ENCODE measurements at regions not wholly inside any gene's neighbourhood (a gene's known extent, or its start where the extent isn't known, plus 50 kb on each side); places are given as distances from the start of the nearest gene placed in this dataset.
A peak's percentile ranks its signal among the peaks of the same experiment; 100 is the strongest.
"Not testable (repeated sequence)": the region's sequence is repeated elsewhere in the genome, so short reads cannot be mapped to it uniquely, and the experiment has no call there.

GRCh38 chr13:44648392-44649103 is 72.4 kb upstream of the TSC22D1 start:
- H3K4me3 ChIP-seq (ENCODE audit: low read depth in 1 of 2, low read length in 2 of 2), result no peak overlapping the region
- no peak overlapping the region for H3K9ac ChIP-seq (ENCODE audit: low read depth, low read length)
- H3K36me3 ChIP-seq (ENCODE audit: insufficient read depth, low read length), result no peaks in the 10 kb centered on the region
- DNase-seq, result no peak
- H2AFZ ChIP-seq (ENCODE audit: low read depth, low read length), result no peak overlapping the region
- TF ChIP-seq EZH2 (IDR thresholded peaks at IDR 0.05; ENCODE audit: borderline replicate concordance, low read depth, low read length, severe bottlenecking) (no peak), CTCF (IDR thresholded peaks at IDR 0.05; ENCODE audit: borderline replicate concordance, extremely low read depth, low read length, poor library complexity, severe bottlenecking) (peak; percentile 36)
- H3K4me1 ChIP-seq (ENCODE audit: insufficient read depth, low read length), result no peaks in the 10 kb centered on the region
- H3K27ac ChIP-seq (ENCODE audit: low read length), result no peak overlapping the region
- H3K79me2 ChIP-seq (ENCODE audit: insufficient read depth, low read length), result no peaks in the 10 kb centered on the region
- no peak overlapping the region for H3K4me2 ChIP-seq (ENCODE audit: insufficient read depth, low read length)
- no peaks in the 10 kb centered on the region for H4K20me1 ChIP-seq (ENCODE audit: insufficient read depth, low read length)
- no peaks in the 10 kb centered on the region for H3K27me3 ChIP-seq (ENCODE audit: insufficient read depth, low read length, poor library complexity)
- no peak for ATAC-seq (ENCODE audit: insufficient read depth, low read depth)
- no peaks in the 10 kb centered on the region for H3K9me3 ChIP-seq (ENCODE audit: insufficient read depth, low read length, severe bottlenecking)

GRCh38 chr13:44647560-44647959 is 71.4 kb upstream of the TSC22D1 start:
- not testable (repeated sequence) for ATAC-seq (ENCODE audit: insufficient read depth, low read depth); H3K4me1 ChIP-seq (ENCODE audit: insufficient read depth, low read length); H3K4me3 ChIP-seq (ENCODE audit: low read depth in 1 of 2, low read length in 2 of 2); H3K36me3 ChIP-seq (ENCODE audit: insufficient read depth, low read length); DNase-seq; H3K9me3 ChIP-seq (ENCODE audit: insufficient read depth, low read length, severe bottlenecking); H2AFZ ChIP-seq (ENCODE audit: low read depth, low read length); H3K27ac ChIP-seq (ENCODE audit: low read length); H4K20me1 ChIP-seq (ENCODE audit: insufficient read depth, low read length); H3K79me2 ChIP-seq (ENCODE audit: insufficient read depth, low read length); H3K9ac ChIP-seq (ENCODE audit: low read depth, low read length); H3K27me3 ChIP-seq (ENCODE audit: insufficient read depth, low read length, poor library complexity); H3K4me2 ChIP-seq (ENCODE audit: insufficient read depth, low read length)

GRCh38 chr13:44646044-44646443 is 69.9 kb upstream of the TSC22D1 start:
- H4K20me1 ChIP-seq (ENCODE audit: insufficient read depth, low read length), result no peaks in the 10 kb centered on the region

GRCh38 chr13:44643256-44643655 is 67.1 kb upstream of the TSC22D1 start:
- Histone ChIP-seq H3K9ac (ENCODE audit: low read depth, low read length) (no peak overlapping the region), H3K27me3 (ENCODE audit: insufficient read depth, low read length, poor library complexity) (no peaks in the 10 kb centered on the region), H3K4me1 (ENCODE audit: insufficient read depth, low read length) (no peaks in the 10 kb centered on the region), H3K9me3 (ENCODE audit: insufficient read depth, low read length, severe bottlenecking) (no peaks in the 10 kb centered on the region), H2AFZ (ENCODE audit: low read depth, low read length) (no peak overlapping the region), H3K4me2 (ENCODE audit: insufficient read depth, low read length) (no peak overlapping the region), H4K20me1 (ENCODE audit: insufficient read depth, low read length) (no peaks in the 10 kb centered on the region), H3K36me3 (ENCODE audit: insufficient read depth, low read length) (no peaks in the 10 kb centered on the region), H3K79me2 (ENCODE audit: insufficient read depth, low read length) (no peaks in the 10 kb centered on the region), H3K4me3 (ENCODE audit: low read depth in 1 of 2, low read length in 2 of 2) (no peak overlapping the region), H3K27ac (ENCODE audit: low read length) (no peak overlapping the region)
- TF ChIP-seq EZH2 (IDR thresholded peaks at IDR 0.05; ENCODE audit: borderline replicate concordance, low read depth, low read length, severe bottlenecking) (no peak), CTCF (IDR thresholded peaks at IDR 0.05; ENCODE audit: borderline replicate concordance, extremely low read depth, low read length, poor library complexity, severe bottlenecking) (no peak)
- DNase-seq (no peak), ATAC-seq (ENCODE audit: insufficient read depth, low read depth) (no peak)

More at GRCh38 chr13:44646044-44646443, 69.9 kb upstream of the TSC22D1 start:
- H3K9ac ChIP-seq (ENCODE audit: low read depth, low read length), result no peak overlapping the region
- no peak for ATAC-seq (ENCODE audit: insufficient read depth, low read depth)
- TF ChIP-seq EZH2 (IDR thresholded peaks at IDR 0.05; ENCODE audit: borderline replicate concordance, low read depth, low read length, severe bottlenecking) (no peak), CTCF (IDR thresholded peaks at IDR 0.05; ENCODE audit: borderline replicate concordance, extremely low read depth, low read length, poor library complexity, severe bottlenecking) (no peak)
- no peak overlapping the region for H3K4me3 ChIP-seq (ENCODE audit: low read depth in 1 of 2, low read length in 2 of 2)
- H3K36me3 ChIP-seq (ENCODE audit: insufficient read depth, low read length), result no peaks in the 10 kb centered on the region
- no peak overlapping the region for H3K27ac ChIP-seq (ENCODE audit: low read length)
- no peaks in the 10 kb centered on the region for H3K79me2 ChIP-seq (ENCODE audit: insufficient read depth, low read length)
- no peaks in the 10 kb centered on the region for H3K27me3 ChIP-seq (ENCODE audit: insufficient read depth, low read length, poor library complexity)
- H3K4me2 ChIP-seq (ENCODE audit: insufficient read depth, low read length), result no peak overlapping the region
- H3K9me3 ChIP-seq (ENCODE audit: insufficient read depth, low read length, severe bottlenecking), result no peaks in the 10 kb centered on the region
- no peak for DNase-seq
- H3K4me1 ChIP-seq (ENCODE audit: insufficient read depth, low read length), result no peaks in the 10 kb centered on the region
- H2AFZ ChIP-seq (ENCODE audit: low read depth, low read length), result no peak overlapping the region
